Omental fat pad (tissue), 3 donors: ENCODE measurements at regions not wholly inside any gene's neighbourhood (a gene's known extent, or its start where the extent isn't known, plus 50 kb on each side); places are given as distances from the start of the nearest gene placed in this dataset.

Source experiments
- ATAC-seq: fragments of 150-250 bp; one replicate; pipeline ENCODE4 v1.9.1; 2016; ENCODE audit warnings: mild to moderate bottlenecking, moderate library complexity; ENCODE audit not compliant: low FRiP score
- DNase-seq: peaks from one replicate; pipeline ENCODE4 v3.0.0-alpha.2; 2019; ENCODE audit warnings: low spot score
- TF ChIP-seq, protein P1 (sequence below), 3 donors: fragments of 450-650 bp; IDR thresholded peaks; one replicate each; pipeline ENCODE4 v1.5.1; 2016 to 2017; ENCODE audit warnings: antibody characterized with exemption in 3 of 3, mild to moderate bottlenecking in 3 of 3, moderate library complexity in 2 of 3

DNA sequence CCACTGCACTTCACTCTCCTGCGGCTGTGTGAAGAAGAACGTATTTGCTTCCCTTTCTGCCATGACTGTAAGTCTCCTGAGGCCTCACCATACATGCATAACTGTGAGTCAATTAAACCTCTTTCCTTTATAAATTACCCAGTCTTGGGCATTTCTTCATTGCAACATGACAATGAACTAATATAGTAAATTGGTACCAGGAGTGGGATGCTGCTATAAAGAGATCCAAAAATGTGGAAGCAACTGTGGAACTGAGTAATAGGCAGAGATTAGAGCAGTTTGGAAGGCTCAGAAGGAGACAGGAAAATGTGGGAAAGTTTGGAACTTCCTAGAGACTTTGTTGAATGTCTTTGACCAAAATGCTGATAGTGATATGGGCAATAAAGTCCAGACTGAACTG, 1907.9 kb downstream of the MRPL39 start:
- ATAC-seq, result no peak

DNA sequence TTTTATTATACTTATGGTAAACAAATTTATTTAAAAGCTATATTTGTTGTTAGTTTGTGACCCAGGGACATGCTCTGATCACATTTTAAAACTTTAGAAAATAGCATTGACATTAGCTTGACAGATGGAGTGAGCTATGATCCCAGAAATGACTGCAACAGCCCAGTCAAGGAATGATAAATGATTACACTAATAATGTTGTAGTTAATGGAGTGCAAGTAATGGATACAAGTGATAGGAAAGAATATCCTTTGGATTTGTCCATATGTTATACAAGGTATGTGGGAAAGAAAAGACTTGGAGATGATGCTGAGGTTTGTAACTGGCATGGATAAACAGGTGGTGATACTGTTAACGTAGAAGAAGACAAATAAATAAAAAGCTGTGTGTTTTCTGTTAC, 1908.7 kb downstream of the MRPL39 start:
- ATAC-seq, result no peak
- no peak for DNase-seq
- TF ChIP-seq, protein P1, sequence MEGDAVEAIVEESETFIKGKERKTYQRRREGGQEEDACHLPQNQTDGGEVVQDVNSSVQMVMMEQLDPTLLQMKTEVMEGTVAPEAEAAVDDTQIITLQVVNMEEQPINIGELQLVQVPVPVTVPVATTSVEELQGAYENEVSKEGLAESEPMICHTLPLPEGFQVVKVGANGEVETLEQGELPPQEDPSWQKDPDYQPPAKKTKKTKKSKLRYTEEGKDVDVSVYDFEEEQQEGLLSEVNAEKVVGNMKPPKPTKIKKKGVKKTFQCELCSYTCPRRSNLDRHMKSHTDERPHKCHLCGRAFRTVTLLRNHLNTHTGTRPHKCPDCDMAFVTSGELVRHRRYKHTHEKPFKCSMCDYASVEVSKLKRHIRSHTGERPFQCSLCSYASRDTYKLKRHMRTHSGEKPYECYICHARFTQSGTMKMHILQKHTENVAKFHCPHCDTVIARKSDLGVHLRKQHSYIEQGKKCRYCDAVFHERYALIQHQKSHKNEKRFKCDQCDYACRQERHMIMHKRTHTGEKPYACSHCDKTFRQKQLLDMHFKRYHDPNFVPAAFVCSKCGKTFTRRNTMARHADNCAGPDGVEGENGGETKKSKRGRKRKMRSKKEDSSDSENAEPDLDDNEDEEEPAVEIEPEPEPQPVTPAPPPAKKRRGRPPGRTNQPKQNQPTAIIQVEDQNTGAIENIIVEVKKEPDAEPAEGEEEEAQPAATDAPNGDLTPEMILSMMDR (IDR thresholded peaks at IDR 0.05), result no peak

More for the DNA sequence above, 1907.9 kb downstream of the MRPL39 start:
- DNase-seq, result no peak
- TF ChIP-seq, protein P1 (IDR thresholded peaks at IDR 0.05), result no peak

DNA sequence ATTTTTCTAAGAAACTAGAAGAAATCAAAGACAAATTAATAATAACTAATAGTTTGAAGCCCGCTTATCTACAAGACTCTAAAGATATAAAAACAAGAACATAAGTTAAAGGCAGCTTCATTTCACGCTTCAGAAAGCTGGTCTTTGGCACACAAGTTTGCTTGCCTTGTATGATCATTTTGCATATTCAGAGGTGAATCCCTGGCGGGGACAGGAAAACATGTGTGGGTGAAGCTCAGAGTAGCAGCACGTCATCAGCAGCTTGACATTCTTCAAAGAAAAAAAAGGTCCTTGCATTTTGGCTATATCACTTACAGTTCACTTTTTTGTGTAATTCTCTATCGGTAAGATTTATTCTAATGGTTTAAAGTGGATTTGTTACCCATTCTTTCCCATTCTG, 1911.8 kb downstream of the MRPL39 start:
- no peak for DNase-seq
- no peak for ATAC-seq

DNA sequence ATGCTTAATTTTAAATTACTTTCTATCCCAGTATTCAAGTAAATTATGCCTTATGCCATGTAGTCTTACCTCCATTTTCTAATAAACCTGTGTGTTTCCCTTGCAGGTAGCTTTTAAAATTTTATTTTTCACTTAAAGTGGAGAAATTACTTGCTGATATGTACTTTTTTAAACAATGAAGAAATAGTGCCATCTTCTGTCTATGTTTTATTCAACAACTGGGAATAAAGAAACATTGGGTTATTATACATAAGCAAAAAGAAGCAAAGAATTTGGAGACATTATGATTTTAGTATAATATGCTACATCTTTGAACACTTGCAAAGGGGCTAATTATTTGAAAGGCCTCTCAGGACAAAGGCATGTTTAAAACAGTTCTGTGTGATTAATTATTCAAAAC, 1912.9 kb downstream of the MRPL39 start:
- TF ChIP-seq, protein P1 (IDR thresholded peaks at IDR 0.05), result no peak
- ATAC-seq, result no peak

More for the DNA sequence above, 1911.8 kb downstream of the MRPL39 start:
- TF ChIP-seq, protein P1 (IDR thresholded peaks at IDR 0.05), result no peak

DNA sequence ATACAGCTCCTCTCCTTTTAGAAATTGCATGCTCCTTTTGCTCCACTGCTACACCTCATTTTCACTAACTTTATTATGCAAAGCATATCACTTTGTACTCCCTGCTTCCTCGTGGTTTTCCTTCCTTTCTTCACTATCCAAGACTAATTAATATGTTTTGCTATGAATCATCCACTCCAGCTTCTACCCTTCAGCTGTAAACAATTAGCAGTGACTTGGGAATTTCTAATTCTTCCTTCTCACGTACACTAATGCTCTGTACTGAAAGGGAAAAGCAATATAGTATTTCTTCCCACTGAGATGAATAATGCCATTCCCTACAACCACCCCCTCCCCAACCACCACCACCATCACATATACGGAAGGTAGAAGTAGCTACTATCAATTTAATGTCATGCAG, 1917.0 kb downstream of the MRPL39 start:
- ATAC-seq (no peak), DNase-seq (no peak)
- TF ChIP-seq, protein P1 (IDR thresholded peaks at IDR 0.05), result no peak

More for the DNA sequence above, 1912.9 kb downstream of the MRPL39 start:
- DNase-seq, result no peak

DNA sequence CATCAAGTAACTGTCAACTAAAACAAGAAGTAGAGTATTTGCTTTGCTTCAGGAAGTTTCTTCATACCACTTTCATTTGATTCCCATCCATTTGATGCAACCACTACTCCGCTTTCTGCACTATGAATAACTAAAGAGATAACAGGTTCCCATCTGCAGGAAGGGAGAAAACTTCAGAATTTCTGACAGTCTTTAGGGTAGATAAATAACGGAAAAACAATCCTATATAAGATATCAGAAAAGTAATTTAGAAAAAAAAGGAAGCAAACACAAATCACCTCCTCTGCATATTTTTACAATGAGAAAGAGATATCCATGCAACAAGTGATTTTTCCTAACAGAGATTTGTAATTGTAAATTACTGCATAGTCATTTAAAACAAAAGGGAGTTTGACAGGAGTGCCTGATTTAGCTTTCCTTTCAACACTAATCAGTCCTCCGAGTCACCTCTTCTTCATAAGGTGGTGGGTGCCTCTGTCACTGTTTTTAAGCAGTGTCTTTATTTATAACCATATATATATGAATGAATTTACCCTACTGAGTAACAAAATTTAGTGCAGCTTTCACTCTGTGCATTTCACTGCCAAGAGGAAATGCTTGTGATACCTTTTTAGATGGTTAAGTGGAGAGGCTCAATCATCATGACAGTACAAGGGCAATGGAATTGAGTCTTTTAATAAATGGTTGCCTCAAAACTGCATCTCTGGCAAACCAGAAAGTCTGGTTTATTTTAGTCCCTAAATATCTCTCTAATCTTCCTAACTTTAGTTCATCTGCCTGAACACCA, 1920.4 kb downstream of the MRPL39 start:
- TF ChIP-seq, protein P1 (IDR thresholded peaks at IDR 0.05), result no peak
- ATAC-seq, result no peak
- no peak for DNase-seq

DNA sequence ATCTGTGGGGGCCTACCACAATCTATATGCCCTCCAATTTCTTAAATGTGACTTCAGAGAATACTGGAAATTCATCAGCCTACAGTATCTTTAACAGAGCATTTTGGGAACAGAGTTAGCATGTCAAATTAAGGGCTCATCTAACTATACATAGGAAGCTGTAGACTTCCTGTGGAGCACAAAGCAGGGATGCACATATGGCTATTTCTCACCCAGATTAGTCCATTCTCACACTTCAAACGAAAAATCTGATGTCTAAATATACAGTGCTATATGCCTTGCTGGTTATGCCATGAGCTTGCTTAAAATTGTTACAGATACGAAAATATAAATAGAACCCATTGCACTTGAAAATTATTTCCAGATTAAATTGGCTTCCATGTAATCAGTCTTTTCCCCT, 1922.8 kb downstream of the MRPL39 start:
- TF ChIP-seq, protein P1 (IDR thresholded peaks at IDR 0.05), result no peak
- DNase-seq (no peak), ATAC-seq (no peak)
